ENCODE measurements at regions not wholly inside any gene's neighbourhood (a gene's known extent, or its start where the extent isn't known, plus 50 kb on each side); places are given as distances from the start of the nearest gene placed in this dataset.

DNA sequence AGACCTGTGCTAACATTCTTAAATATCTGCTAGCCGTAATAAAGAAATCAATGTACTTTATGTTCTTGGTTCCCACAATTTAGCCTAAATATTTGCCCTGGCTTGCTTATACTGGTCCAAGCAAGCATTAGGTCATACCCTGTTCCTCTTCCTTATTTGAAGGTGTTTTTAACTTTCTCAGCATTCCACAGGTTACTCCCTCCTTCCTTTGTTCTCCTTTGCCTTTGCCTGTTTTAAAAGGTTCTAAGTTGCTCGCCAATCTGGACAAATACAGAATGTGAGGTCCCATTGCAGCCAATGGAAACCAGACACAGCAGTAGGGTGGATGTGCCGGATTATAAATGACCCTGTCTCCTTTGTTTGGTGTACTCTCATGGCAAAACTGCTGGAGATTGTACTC lies 436.8 kb upstream of the PCDH7 start:
- TF ChIP-seq, protein P1, sequence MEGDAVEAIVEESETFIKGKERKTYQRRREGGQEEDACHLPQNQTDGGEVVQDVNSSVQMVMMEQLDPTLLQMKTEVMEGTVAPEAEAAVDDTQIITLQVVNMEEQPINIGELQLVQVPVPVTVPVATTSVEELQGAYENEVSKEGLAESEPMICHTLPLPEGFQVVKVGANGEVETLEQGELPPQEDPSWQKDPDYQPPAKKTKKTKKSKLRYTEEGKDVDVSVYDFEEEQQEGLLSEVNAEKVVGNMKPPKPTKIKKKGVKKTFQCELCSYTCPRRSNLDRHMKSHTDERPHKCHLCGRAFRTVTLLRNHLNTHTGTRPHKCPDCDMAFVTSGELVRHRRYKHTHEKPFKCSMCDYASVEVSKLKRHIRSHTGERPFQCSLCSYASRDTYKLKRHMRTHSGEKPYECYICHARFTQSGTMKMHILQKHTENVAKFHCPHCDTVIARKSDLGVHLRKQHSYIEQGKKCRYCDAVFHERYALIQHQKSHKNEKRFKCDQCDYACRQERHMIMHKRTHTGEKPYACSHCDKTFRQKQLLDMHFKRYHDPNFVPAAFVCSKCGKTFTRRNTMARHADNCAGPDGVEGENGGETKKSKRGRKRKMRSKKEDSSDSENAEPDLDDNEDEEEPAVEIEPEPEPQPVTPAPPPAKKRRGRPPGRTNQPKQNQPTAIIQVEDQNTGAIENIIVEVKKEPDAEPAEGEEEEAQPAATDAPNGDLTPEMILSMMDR (IDR thresholded peaks at IDR 0.05; ENCODE audit: unreplicated experiment): no peak
- Mint-ChIP-seq H3K27me3 (ENCODE audit: low read depth) (no peaks in the 10 kb centered on the region), H3K9me3 (peaks cover 4% of the 10 kb centered on the region), H3K4me3 (no peak overlapping the region), H3K27ac (no peak overlapping the region), H3K4me1 (peaks cover 14% of the 10 kb centered on the region), H3K36me3 (no peaks in the 10 kb centered on the region)
- DNase-seq (ENCODE audit: low spot score in 2 of 2, unreplicated experiment in 2 of 2): no peak

DNA sequence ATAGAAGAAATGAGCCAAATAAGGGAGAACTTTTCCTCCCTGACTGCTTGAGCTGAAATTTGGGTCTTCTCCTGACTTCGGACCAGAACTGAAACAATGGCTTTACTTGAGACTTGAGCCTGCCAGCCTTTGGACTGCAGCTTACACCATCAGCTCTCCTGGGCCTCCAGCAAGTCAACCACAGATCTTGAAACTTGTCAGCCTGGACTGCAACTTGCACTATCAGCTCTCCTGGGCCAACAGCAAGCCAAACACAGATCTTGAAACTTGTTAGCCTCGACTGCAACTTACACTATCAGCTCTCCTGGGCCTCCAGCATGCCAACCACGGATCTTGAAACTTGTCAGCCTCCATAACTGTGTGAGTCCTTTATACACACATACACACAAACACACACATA lies 425.9 kb upstream of the PCDH7 start:
- Mint-ChIP-seq H3K4me1 (no peaks in the 10 kb centered on the region), H3K36me3 (no peaks in the 10 kb centered on the region), H3K4me3 (no peak overlapping the region), H3K27ac (no peak overlapping the region), H3K27me3 (ENCODE audit: low read depth) (no peaks in the 10 kb centered on the region), H3K9me3 (no peaks in the 10 kb centered on the region)
- no peak for DNase-seq (ENCODE audit: low spot score in 2 of 2, unreplicated experiment in 2 of 2)
- TF ChIP-seq, protein P1 (IDR thresholded peaks at IDR 0.05; ENCODE audit: unreplicated experiment): no peak

DNA sequence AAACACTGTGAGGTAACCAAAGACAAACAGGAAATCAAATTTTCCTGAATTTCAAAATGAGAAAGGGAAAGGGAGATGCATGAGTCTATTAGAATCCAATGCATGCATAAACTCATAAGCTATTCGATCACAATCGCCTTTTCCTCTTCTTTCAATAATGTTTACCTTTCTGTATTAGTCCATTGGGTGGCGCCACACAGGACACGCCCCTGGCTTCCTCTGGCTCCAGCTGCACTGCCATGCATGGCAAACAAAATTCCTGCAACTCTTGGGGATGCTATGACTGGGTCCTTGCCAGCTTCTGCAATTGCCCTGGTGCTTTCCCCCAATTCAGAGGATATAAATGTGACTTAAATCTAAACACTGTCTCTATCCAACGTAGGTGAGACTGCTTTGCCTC lies 424.5 kb upstream of the PCDH7 start:
- DNase-seq (ENCODE audit: low spot score in 2 of 2, unreplicated experiment in 2 of 2): no peak
- TF ChIP-seq, protein P1 (IDR thresholded peaks at IDR 0.05; ENCODE audit: unreplicated experiment): no peak
- Mint-ChIP-seq H3K27ac (no peak overlapping the region), H3K27me3 (ENCODE audit: low read depth) (no peaks in the 10 kb centered on the region), H3K36me3 (no peaks in the 10 kb centered on the region), H3K9me3 (peaks cover 2% of the 10 kb centered on the region), H3K4me1 (no peaks in the 10 kb centered on the region), H3K4me3 (no peak overlapping the region)

DNA sequence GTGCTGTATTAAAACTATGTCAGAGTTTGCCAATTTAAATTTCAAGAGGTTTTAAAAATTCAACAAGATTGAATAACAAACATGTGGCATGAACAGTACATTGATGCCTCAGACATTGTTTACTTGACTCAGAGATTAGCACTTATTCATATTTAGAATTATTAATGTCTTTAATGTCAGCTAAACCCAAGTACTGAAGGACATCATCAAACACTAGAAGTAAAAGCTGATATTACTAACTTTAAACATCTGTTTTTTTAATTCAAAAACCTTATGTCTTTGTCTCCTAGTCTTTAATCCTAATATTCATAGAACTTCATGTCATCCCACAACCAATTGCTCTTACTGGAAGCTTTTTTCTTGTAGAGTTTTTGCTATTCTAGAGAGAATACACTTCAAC lies 406.2 kb upstream of the PCDH7 start:
- no peaks in the 10 kb centered on the region for H3K9me3 Mint-ChIP-seq
- H3K36me3 Mint-ChIP-seq: no peaks in the 10 kb centered on the region
- no peaks in the 10 kb centered on the region for H3K27me3 Mint-ChIP-seq (ENCODE audit: low read depth)
- no peak overlapping the region for H3K27ac Mint-ChIP-seq
- DNase-seq (ENCODE audit: low spot score in 2 of 2, unreplicated experiment in 2 of 2): no peak
- H3K4me3 Mint-ChIP-seq: no peak overlapping the region
- TF ChIP-seq, protein P1 (IDR thresholded peaks at IDR 0.05; ENCODE audit: unreplicated experiment): no peak
- H3K4me1 Mint-ChIP-seq: no peaks in the 10 kb centered on the region

DNA sequence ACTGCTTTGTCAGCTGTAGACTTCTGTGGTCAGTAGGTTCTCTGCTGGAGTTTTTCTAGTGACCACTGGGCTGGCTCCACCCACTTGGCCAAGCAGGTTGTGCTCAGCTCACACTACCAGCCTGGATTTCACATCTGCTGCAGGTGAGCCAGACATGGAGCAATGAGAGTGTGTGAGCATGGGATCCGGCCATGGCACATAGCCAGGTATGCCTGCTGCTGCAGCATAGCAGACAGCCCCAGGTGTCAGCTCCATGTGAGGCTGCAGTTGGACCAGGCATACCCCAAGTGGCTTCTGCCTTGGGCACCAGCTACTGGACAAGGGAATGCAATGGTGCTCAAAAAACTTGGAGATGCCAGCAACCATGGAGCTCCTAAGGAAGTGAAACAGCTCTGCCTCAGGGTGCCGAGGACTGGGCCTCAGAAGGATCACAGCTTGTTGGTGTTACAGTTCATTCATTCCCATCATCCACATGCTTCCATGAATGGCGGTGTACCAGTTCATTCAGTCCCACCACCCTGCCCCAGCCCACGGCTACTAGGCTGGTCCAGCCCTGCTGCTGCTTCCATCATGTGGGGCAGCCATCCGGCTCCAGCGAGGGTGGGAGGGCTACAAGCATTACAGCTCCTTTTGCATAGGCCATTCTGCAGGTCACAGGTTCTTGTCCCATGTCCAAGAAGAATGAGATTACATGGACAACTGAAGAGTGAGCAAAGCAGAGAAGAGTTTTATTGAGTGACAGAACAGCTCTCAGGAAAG lies 389.1 kb upstream of the PCDH7 start:
- DNase-seq (ENCODE audit: low spot score in 2 of 2, unreplicated experiment in 2 of 2): no peak
- Mint-ChIP-seq H3K27me3 (ENCODE audit: low read depth) (no peaks in the 10 kb centered on the region), H3K9me3 (peaks cover 22% of the 10 kb centered on the region), H3K4me1 (no peaks in the 10 kb centered on the region), H3K27ac (no peak overlapping the region), H3K36me3 (no peaks in the 10 kb centered on the region), H3K4me3 (no peak overlapping the region)
- TF ChIP-seq, protein P1 (IDR thresholded peaks at IDR 0.05; ENCODE audit: unreplicated experiment): no peak

All from mesothelial cell of epicardium (in vitro differentiated cells).